ENCODE measurements at regions not wholly inside any gene's neighbourhood (a gene's known extent, or its start where the extent isn't known, plus 50 kb on each side); places are given as distances from the start of the nearest gene placed in this dataset.
"Not testable (repeated sequence)": the region's sequence is repeated elsewhere in the genome, so short reads cannot be mapped to it uniquely, and the experiment has no call there.

GRCh38 chr16:5206331-5206990 is 108.9 kb upstream of the EEF2KMT start:
- H2AFZ ChIP-seq (ENCODE audit: low read depth, low read length) = no peak overlapping the region
- TF ChIP-seq EZH2phosphoT487 (IDR thresholded peaks at IDR 0.05; ENCODE audit: low read depth) = no peak
- no peak for TF ChIP-seq CTCF (IDR thresholded peaks at IDR 0.05; ENCODE audit: low read depth, low read length)
- H3K79me2 ChIP-seq (ENCODE audit: low read length) = no peaks in the 10 kb centered on the region
- H3K36me3 ChIP-seq (replicated peaks; ENCODE audit: low read depth, low read length) = no peaks in the 10 kb centered on the region
- no peak overlapping the region for H3K4me3 ChIP-seq (ENCODE audit: low read length)
- H3K9me3 ChIP-seq (ENCODE audit: insufficient read depth, low read length) = no peaks in the 10 kb centered on the region
- no peak overlapping the region for H3K4me2 ChIP-seq (ENCODE audit: low read length)
- no peaks in the 10 kb centered on the region for H3K4me1 ChIP-seq (ENCODE audit: low read length)
- no peak overlapping the region for H3K27ac ChIP-seq (ENCODE audit: low read length)
- H3K9ac ChIP-seq (ENCODE audit: low read length) = no peak overlapping the region
- H3K27me3 ChIP-seq (ENCODE audit: low read depth, low read length) = no peaks in the 10 kb centered on the region
- no peaks in the 10 kb centered on the region for H4K20me1 ChIP-seq (ENCODE audit: insufficient read depth, low read length)

GRCh38 chr16:5205361-5206040 is 107.9 kb upstream of the EEF2KMT start:
- no peaks in the 10 kb centered on the region for H3K4me1 ChIP-seq (ENCODE audit: low read length)
- no peaks in the 10 kb centered on the region for H3K36me3 ChIP-seq (replicated peaks; ENCODE audit: low read depth, low read length)
- H2AFZ ChIP-seq (ENCODE audit: low read depth, low read length) = no peak overlapping the region
- no peak overlapping the region for H3K4me3 ChIP-seq (ENCODE audit: low read length)
- no peaks in the 10 kb centered on the region for H3K9me3 ChIP-seq (ENCODE audit: insufficient read depth, low read length)
- no peak overlapping the region for H3K27ac ChIP-seq (ENCODE audit: low read length)
- no peaks in the 10 kb centered on the region for H3K27me3 ChIP-seq (ENCODE audit: low read depth, low read length)
- H3K79me2 ChIP-seq (ENCODE audit: low read length) = no peaks in the 10 kb centered on the region
- no peak overlapping the region for H3K4me2 ChIP-seq (ENCODE audit: low read length)
- TF ChIP-seq CTCF (IDR thresholded peaks at IDR 0.05; ENCODE audit: low read depth, low read length) = no peak
- TF ChIP-seq EZH2phosphoT487 (IDR thresholded peaks at IDR 0.05; ENCODE audit: low read depth) = no peak
- no peak overlapping the region for H3K9ac ChIP-seq (ENCODE audit: low read length)
- H4K20me1 ChIP-seq (ENCODE audit: insufficient read depth, low read length) = no peaks in the 10 kb centered on the region

- not testable (repeated sequence) for H3K4me3 ChIP-seq (ENCODE audit: low read length)
Observed at GRCh38 chr16:5203675-5204074, 106.1 kb upstream of the EEF2KMT start.

GRCh38 chr16:5200123-5200522 is 102.5 kb upstream of the EEF2KMT start:
- no peak overlapping the region for H3K4me3 ChIP-seq (ENCODE audit: low read length)
- no peaks in the 10 kb centered on the region for H3K27me3 ChIP-seq (ENCODE audit: low read depth, low read length)
- no peak overlapping the region for H3K9ac ChIP-seq (ENCODE audit: low read length)
- H3K4me1 ChIP-seq (ENCODE audit: low read length) = no peaks in the 10 kb centered on the region
- no peak overlapping the region for H3K4me2 ChIP-seq (ENCODE audit: low read length)
- H4K20me1 ChIP-seq (ENCODE audit: insufficient read depth, low read length) = no peaks in the 10 kb centered on the region
- no peaks in the 10 kb centered on the region for H3K36me3 ChIP-seq (replicated peaks; ENCODE audit: low read depth, low read length)
- H3K79me2 ChIP-seq (ENCODE audit: low read length) = no peaks in the 10 kb centered on the region
- no peak for TF ChIP-seq CTCF (IDR thresholded peaks at IDR 0.05; ENCODE audit: low read depth, low read length)
- TF ChIP-seq EZH2phosphoT487 (IDR thresholded peaks at IDR 0.05; ENCODE audit: low read depth) = no peak
- no peak overlapping the region for H3K27ac ChIP-seq (ENCODE audit: low read length)
- H3K9me3 ChIP-seq (ENCODE audit: insufficient read depth, low read length) = no peaks in the 10 kb centered on the region
- no peak overlapping the region for H2AFZ ChIP-seq (ENCODE audit: low read depth, low read length)

More at GRCh38 chr16:5203675-5204074, 106.1 kb upstream of the EEF2KMT start:
- not testable (repeated sequence) for H3K27ac ChIP-seq (ENCODE audit: low read length); H3K36me3 ChIP-seq (replicated peaks; ENCODE audit: low read depth, low read length); H4K20me1 ChIP-seq (ENCODE audit: insufficient read depth, low read length); H3K27me3 ChIP-seq (ENCODE audit: low read depth, low read length); H3K9me3 ChIP-seq (ENCODE audit: insufficient read depth, low read length); H2AFZ ChIP-seq (ENCODE audit: low read depth, low read length); H3K9ac ChIP-seq (ENCODE audit: low read length); H3K4me1 ChIP-seq (ENCODE audit: low read length); H3K4me2 ChIP-seq (ENCODE audit: low read length); H3K79me2 ChIP-seq (ENCODE audit: low read length)
